AG10803 (cell line): ENCODE measurements at regions not wholly inside any gene's neighbourhood (a gene's known extent, or its start where the extent isn't known, plus 50 kb on each side); places are given as distances from the start of the nearest gene placed in this dataset.

Experiments
- DNase-seq: peaks from one replicate; pipeline ENCODE4 v3.0.0; 2010; ENCODE audit warnings: low read depth
- H3K4me3 ChIP-seq: 2 replicates; pipeline ENCODE4 v1.5.1; 2011; ENCODE audit warnings: mild to moderate bottlenecking, low read length, control low read depth
- CTCF ChIP-seq: conservative IDR thresholded peaks from 2 replicates; pipeline ENCODE4 v1.5.1; 2011; ENCODE audit warnings: mild to moderate bottlenecking, low read length, control low read depth, inconsistent platforms

- no peak for TF ChIP-seq CTCF
- DNase-seq: no peak
- no peak overlapping the region for H3K4me3 ChIP-seq
Measured at GRCh38 chr4:1466034-1466862, 60.0 kb upstream of the NKX1-1 start.

- TF ChIP-seq CTCF: no peak
- H3K4me3 ChIP-seq: no peak overlapping the region
- no peak for DNase-seq
Measured at GRCh38 chr4:1465173-1466033, 59.2 kb upstream of the NKX1-1 start.

DNA sequence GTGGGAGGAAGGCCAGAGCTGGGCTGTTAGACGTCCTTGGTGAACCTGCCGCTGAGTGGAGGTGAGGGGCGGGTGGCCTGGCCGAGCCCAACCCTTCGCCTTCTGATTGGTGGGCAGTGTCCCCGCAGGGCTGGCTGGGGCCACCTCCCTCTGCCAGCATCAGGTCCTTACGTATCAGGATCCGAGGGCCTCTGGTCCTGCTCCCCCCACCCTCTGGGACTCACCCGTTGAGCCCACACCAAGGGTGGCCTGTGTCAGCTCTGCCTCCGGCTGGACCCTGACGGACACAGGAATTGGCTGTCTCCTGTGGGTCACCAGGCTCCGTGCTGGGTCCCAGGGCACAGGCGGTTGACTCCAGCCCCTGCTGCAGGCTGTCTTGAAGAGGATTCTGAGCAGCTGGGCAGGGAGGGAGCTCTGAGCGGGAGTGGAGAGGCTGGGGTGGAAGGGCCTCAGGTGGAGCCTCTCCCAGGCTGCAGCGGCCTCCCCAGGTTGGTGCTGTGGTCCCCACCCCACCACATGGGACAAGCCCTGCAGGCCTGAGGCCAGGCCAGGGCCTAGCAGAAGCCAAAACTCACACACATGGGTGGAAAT lies 58.4 kb upstream of the NKX1-1 start:
- TF ChIP-seq CTCF: no peak
- no peak for DNase-seq
- no peak overlapping the region for H3K4me3 ChIP-seq

DNA sequence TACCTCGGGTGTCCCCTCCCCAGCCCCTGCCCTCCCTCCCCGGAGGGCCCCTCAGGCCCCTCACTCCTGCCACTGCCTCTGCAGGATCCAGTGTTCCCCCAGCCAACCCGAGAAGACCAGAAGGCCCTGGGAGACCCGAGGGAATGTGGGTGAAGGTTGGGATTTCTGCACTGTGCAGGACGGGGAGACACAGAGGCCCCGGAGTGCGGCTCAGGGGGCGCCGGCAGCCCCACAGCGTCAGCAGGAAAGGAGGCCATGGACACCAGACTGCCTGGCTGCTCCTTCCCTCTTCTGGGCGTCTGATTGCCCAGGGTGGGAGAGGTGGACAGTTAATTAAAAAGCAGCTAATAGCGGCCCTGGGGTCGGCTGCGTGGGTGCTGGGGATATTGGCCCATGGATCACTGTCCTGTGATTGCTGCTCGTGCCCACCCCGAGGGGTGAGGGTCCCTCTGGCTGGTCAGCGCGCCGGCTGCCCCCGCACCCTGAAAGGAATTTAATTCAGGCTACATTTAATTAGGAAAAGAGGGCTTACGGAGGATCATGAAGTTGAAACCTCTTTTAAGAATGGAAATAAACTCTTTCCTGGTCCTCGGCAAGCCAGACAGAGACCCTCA lies 57.8 kb upstream of the NKX1-1 start:
- no peak for TF ChIP-seq CTCF
- no peak overlapping the region for H3K4me3 ChIP-seq
- no peak for DNase-seq

- DNase-seq: peak; percentile 41
- no peak for TF ChIP-seq CTCF
- H3K4me3 ChIP-seq: no peak overlapping the region
Measured at GRCh38 chr4:1463088-1463926, 57.1 kb upstream of the NKX1-1 start.

- no peak overlapping the region for H3K4me3 ChIP-seq
- DNase-seq: no peak
- TF ChIP-seq CTCF: no peak
Measured at GRCh38 chr4:1462768-1463075, 56.5 kb upstream of the NKX1-1 start.
